ENCODE measurements at regions not wholly inside any gene's neighbourhood (a gene's known extent, or its start where the extent isn't known, plus 50 kb on each side); places are given as distances from the start of the nearest gene placed in this dataset.
"Not testable (repeated sequence)": the region's sequence is repeated elsewhere in the genome, so short reads cannot be mapped to it uniquely, and the experiment has no call there.

- TF ChIP-seq POLR2A (IDR thresholded peaks at IDR 0.05) (no peak), CTCF (IDR thresholded peaks at IDR 0.05) (no peak)
- no peaks in the 10 kb centered on the region for H3K4me1 ChIP-seq
Measured at GRCh38 chr5:18630458-18631045, 996.3 kb downstream of the TAF11L14 start.

DNA sequence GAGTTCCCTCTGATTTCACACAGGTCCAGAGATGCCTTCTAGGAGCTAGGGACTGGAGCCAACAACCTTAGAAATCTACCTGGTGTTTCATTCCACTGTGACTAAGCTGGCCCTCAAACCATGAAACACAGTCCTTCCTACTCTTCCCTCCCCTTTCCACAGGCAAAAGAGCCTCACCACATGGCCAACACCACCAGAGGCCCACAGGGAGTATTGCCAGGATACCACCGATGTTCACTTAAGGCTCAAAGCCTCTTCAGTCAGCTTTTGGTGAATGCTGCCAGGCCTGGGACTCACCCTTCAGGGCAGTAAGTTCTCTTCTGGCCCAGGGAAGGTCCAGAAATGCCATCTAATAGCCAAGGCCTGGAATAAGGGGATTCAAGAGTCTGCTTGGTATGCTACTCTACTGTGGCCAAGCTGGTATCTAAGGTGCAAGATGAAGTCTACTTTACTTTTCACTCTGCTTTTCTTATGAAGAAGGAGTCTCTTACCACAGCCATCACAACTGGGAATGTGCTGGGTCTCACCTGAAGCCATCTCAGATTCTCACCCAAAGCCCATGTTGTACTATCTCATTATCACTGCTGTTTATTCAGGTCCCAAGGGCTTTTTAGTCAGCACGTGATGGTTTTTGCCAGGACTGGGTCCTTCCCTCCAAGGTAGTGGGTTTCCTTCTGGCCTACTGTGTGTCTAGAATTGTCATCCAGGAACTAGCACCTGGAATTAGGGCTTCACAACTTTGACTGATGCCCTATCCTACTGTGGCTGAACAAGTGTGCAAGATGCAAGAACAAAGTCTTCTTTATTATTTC, 1018.4 kb downstream of the TAF11L14 start:
- H3K4me1 ChIP-seq: no peaks in the 10 kb centered on the region
- H3K9me3 ChIP-seq: no peaks in the 10 kb centered on the region
- H3K36me3 ChIP-seq: no peaks in the 10 kb centered on the region
- no peaks in the 10 kb centered on the region for H3K27me3 ChIP-seq
- no peak overlapping the region for H3K27ac ChIP-seq
- intact Hi-C loops (cut with DNase I; ENCODE audit: low total_unique reads): no loop called here
- DNase-seq: no peak
- no peak overlapping the region for H3K4me3 ChIP-seq
- no peak for TF ChIP-seq POLR2A (IDR thresholded peaks at IDR 0.05)
- TF ChIP-seq CTCF (IDR thresholded peaks at IDR 0.05): no peak

More at GRCh38 chr5:18630458-18631045, 996.3 kb downstream of the TAF11L14 start:
- H3K27me3 ChIP-seq: no peaks in the 10 kb centered on the region
- no peaks in the 10 kb centered on the region for H3K9me3 ChIP-seq
- intact Hi-C loops (cut with DNase I; ENCODE audit: low total_unique reads): no loop called here
- no peak overlapping the region for H3K27ac ChIP-seq
- no peaks in the 10 kb centered on the region for H3K36me3 ChIP-seq
- no peak overlapping the region for H3K4me3 ChIP-seq
- DNase-seq: no peak

GRCh38 chr5:18653216-18653752, 1019.0 kb downstream of the TAF11L14 start:
- no peak overlapping the region for H3K4me3 ChIP-seq
- TF ChIP-seq CTCF (IDR thresholded peaks at IDR 0.05) (no peak), POLR2A (IDR thresholded peaks at IDR 0.05) (no peak)
- intact Hi-C loops (cut with DNase I; ENCODE audit: low total_unique reads): no loop called here
- H3K4me1 ChIP-seq: no peaks in the 10 kb centered on the region
- H3K27me3 ChIP-seq: no peaks in the 10 kb centered on the region
- H3K27ac ChIP-seq: no peak overlapping the region
- H3K36me3 ChIP-seq: no peaks in the 10 kb centered on the region
- DNase-seq: no peak
- no peaks in the 10 kb centered on the region for H3K9me3 ChIP-seq

- no peaks in the 10 kb centered on the region for H3K27me3 ChIP-seq
- DNase-seq: no peak
- H3K36me3 ChIP-seq: no peaks in the 10 kb centered on the region
- H3K9me3 ChIP-seq: no peaks in the 10 kb centered on the region
- no peak for TF ChIP-seq POLR2A (IDR thresholded peaks at IDR 0.05)
- H3K4me3 ChIP-seq: no peak overlapping the region
- no peaks in the 10 kb centered on the region for H3K4me1 ChIP-seq
- intact Hi-C loops (cut with DNase I; ENCODE audit: low total_unique reads): no loop called here
- H3K27ac ChIP-seq: no peak overlapping the region
Measured at GRCh38 chr5:18660511-18660910, 1026.3 kb downstream of the TAF11L14 start.

DNA sequence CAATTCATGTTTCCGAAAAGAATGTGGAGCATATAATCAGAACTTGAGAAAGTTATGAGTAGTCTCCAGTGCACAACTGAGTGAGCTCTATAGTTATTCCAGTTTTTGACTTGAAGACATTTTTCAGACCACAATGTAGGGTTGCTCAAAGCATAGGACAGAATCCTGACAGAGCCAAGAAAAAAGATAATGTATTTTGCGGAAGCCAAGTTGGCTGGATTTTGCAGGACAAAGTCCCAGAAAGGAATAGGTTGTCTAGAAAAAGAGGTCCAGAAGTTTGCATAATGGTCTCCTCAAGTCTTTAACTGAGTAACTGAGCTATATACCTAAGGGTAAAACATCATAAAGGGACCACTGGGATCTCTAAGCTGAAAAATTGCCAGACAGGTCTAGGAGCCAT, 1028.0 kb downstream of the TAF11L14 start:
- H3K36me3 ChIP-seq: no peaks in the 10 kb centered on the region
- H3K27ac ChIP-seq: no peak overlapping the region
- intact Hi-C loops (cut with DNase I; ENCODE audit: low total_unique reads): no loop called here
- H3K4me1 ChIP-seq: no peaks in the 10 kb centered on the region
- no peaks in the 10 kb centered on the region for H3K9me3 ChIP-seq
- H3K4me3 ChIP-seq: no peak overlapping the region
- no peak for TF ChIP-seq POLR2A (IDR thresholded peaks at IDR 0.05)
- TF ChIP-seq CTCF (IDR thresholded peaks at IDR 0.05): no peak
- H3K27me3 ChIP-seq: no peaks in the 10 kb centered on the region
- no peak for DNase-seq

DNA sequence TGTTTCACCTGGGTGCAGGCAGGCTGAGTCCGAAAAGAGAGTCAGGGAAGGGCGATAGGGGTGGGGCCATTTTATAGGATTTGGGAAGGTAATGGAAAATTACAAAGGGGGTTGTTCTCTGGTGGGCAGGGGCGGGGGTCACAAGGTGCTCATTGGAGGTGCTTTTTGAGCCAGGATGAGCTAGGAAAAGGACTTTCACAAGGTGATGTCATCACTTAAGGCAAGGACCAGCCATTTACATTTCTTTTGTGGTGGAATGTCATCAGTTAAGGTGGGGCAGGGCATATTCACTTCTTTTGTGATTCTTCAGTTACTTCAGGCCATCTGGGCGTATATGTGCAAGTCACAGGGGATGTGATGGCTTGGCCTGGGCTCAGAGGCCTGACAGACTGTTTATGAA, 1040.0 kb downstream of the TAF11L14 start:
- H3K36me3 ChIP-seq; H3K4me3 ChIP-seq; intact Hi-C loops (cut with DNase I; ENCODE audit: low total_unique reads); H3K27me3 ChIP-seq; DNase-seq; H3K9me3 ChIP-seq; H3K4me1 ChIP-seq; H3K27ac ChIP-seq: not testable (repeated sequence)

All from uterus (tissue), 3 donors.